DOHH2 (cell line): ENCODE measurements at regions not wholly inside any gene's neighbourhood (a gene's known extent, or its start where the extent isn't known, plus 50 kb on each side); places are given as distances from the start of the nearest gene placed in this dataset.

Experiments
- H3F3A ChIP-seq: fragments of 200-600 bp; sonication (generic), shearing (Covaris generic); 2 replicates; pipeline ENCODE4 v1.6.0; 2016; ENCODE audit warnings: antibody characterized with exemption, mild to moderate bottlenecking; ENCODE audit not compliant: control insufficient read depth, insufficient read depth
- H3K27ac ChIP-seq: fragments of 200-600 bp; sonication (generic); 2 replicates; pipeline ENCODE4 v1.5.1; 2014; ENCODE audit warnings: low read depth, mild to moderate bottlenecking, low read length, moderate library complexity
- H3K27me3 ChIP-seq: fragments of 200-600 bp; sonication (generic); 2 replicates; pipeline ENCODE4 v1.6.1; 2014; ENCODE audit warnings: mild to moderate bottlenecking, low read length, mixed read lengths; ENCODE audit not compliant: control insufficient read depth
- H3K36me3 ChIP-seq: fragments of 200-600 bp; sonication (generic); 2 replicates; pipeline ENCODE4 v1.6.1; 2014; ENCODE audit warnings: mild to moderate bottlenecking, low read length, moderate library complexity, mixed read lengths; ENCODE audit not compliant: control insufficient read depth
- H3K4me1 ChIP-seq: fragments of 200-600 bp; sonication (generic); 2 replicates; pipeline ENCODE4 v1.6.1; 2014; ENCODE audit warnings: mild to moderate bottlenecking, low read length, mixed read lengths; ENCODE audit not compliant: control insufficient read depth
- H3K4me2 ChIP-seq: fragments of 200-600 bp; sonication (generic); 2 replicates; pipeline ENCODE4 v1.6.0; 2014; ENCODE audit warnings: mild to moderate bottlenecking, low read length, moderate library complexity
- H3K4me3 ChIP-seq: fragments of 200-600 bp; sonication (generic); 2 replicates; pipeline ENCODE4 v1.5.1; 2014; ENCODE audit warnings: mild to moderate bottlenecking, low read length, mixed read lengths
- H3K79me2 ChIP-seq: fragments of 200-600 bp; sonication (generic); 2 replicates; pipeline ENCODE4 v1.6.1; 2014; ENCODE audit warnings: mild to moderate bottlenecking, low read length, mixed read lengths; ENCODE audit not compliant: control insufficient read depth
- H3K9me2 ChIP-seq: fragments of 200-600 bp; sonication (generic); replicated peaks from 2 replicates; pipeline ENCODE4 v1.6.1; 2014; ENCODE audit warnings: mild to moderate bottlenecking, low read length, mixed read lengths; ENCODE audit not compliant: control insufficient read depth
- H3K9me3 ChIP-seq: fragments of 200-600 bp; sonication (generic); 2 replicates; pipeline ENCODE4 v1.6.1; 2014; ENCODE audit warnings: antibody characterized with exemption, low read length, mixed read lengths; ENCODE audit not compliant: control insufficient read depth, insufficient read depth
- H4K20me1 ChIP-seq: fragments of 200-600 bp; sonication (generic); 2 replicates; pipeline ENCODE4 v1.6.0; 2014; ENCODE audit warnings: low read depth, mild to moderate bottlenecking, antibody characterized with exemption, low read length, moderate library complexity; ENCODE audit not compliant: control insufficient read depth, insufficient read depth
- CTCF ChIP-seq: fragments of 200-600 bp; sonication (generic); IDR thresholded peaks from one replicate; pipeline ENCODE4 v1.5.1; 2014; ENCODE audit warnings: antibody characterized with exemption, mild to moderate bottlenecking, low read depth, low read length; ENCODE audit not compliant: poor library complexity, severe bottlenecking
- EZH2phosphoT487 ChIP-seq: fragments of 200-600 bp; sonication (generic); IDR thresholded peaks from 2 replicates; pipeline ENCODE4 v1.6.1; 2017; ENCODE audit warnings: borderline replicate concordance, mild to moderate bottlenecking, antibody characterized with exemption, low read length, moderate library complexity, mixed read lengths

DNA sequence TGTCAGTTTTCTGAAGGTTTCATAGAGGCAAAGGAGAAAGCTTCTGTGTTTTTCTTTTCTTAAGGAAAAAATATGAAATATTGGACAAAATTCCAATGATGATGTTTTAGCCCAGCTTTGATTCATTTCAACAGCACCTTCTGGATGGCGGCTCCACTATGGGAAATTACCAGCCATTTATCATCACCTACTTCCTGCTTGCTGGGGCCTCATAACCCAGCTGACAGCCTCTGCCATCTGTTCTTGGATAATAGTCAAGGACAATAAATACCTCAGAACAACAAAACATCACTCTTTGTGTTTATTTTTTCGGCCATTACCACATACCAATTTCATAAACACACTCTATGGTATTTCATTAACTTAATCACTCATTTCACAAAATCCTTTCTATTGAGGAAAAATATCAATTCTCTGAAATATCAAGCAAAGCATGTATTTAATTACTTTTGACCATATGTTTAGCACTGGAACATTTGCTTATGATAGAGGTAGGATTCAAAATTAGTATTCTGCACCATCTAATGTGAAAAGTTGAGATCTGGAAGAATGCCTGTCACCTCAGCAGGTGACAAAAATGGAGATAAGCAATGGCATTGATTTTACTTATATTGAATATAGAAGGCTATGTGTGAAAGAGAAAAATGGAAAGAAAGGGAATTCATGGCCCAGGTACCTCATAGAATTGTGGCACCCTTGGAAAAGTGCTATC is 629.7 kb downstream of the LIG4 start:
- Histone ChIP-seq H3K4me1 (no peaks in the 10 kb centered on the region), H3K4me3 (no peak overlapping the region), H3K9me3 (no peaks in the 10 kb centered on the region; the same call in 1 of the 2 replicates), H3K27ac (no peak overlapping the region), H3K9me2 (no peaks in the 10 kb centered on the region), H3K27me3 (no peaks in the 10 kb centered on the region), H3K4me2 (no peak overlapping the region), H3F3A (no peaks in the 10 kb centered on the region), H3K36me3 (no peaks in the 10 kb centered on the region), H4K20me1 (no peaks in the 10 kb centered on the region), H3K79me2 (no peaks in the 10 kb centered on the region)
- TF ChIP-seq CTCF (no peak), EZH2phosphoT487 (no peak)

DNA sequence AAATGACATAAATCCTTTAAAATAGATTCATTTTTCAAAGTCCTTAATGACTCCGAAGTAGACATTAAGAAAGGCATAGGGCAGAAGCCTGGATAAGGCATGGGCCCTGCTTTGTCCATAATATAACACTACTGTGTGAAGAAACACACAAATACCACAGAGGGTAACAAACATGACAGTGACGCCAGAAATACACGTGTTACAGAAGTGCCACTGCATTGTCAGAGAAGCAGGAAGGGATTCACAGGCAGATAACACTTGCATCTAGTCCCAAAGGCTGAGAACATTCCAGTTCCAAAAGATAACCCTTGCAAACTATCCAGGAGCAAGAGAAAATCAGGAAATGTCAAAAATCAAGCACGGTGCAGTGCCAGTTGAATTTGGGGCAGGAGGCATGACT is 633.2 kb downstream of the LIG4 start:
- H3F3A ChIP-seq: no peaks in the 10 kb centered on the region
- no peaks in the 10 kb centered on the region for H3K27me3 ChIP-seq
- H3K9me3 ChIP-seq: no peaks in the 10 kb centered on the region
- no peaks in the 10 kb centered on the region for H3K36me3 ChIP-seq
- H3K4me2 ChIP-seq: no peak overlapping the region
- H3K79me2 ChIP-seq: no peaks in the 10 kb centered on the region
- H4K20me1 ChIP-seq: no peaks in the 10 kb centered on the region
- H3K27ac ChIP-seq: no peak overlapping the region
- H3K4me1 ChIP-seq: no peaks in the 10 kb centered on the region
- TF ChIP-seq EZH2phosphoT487: no peak
- no peak for TF ChIP-seq CTCF
- H3K9me2 ChIP-seq: no peaks in the 10 kb centered on the region
- no peak overlapping the region for H3K4me3 ChIP-seq

GRCh38 chr13:107580741-107581412 is 634.5 kb downstream of the LIG4 start:
- no peak for TF ChIP-seq EZH2phosphoT487
- H3K9me2 ChIP-seq: no peaks in the 10 kb centered on the region
- H3F3A ChIP-seq: no peaks in the 10 kb centered on the region
- no peaks in the 10 kb centered on the region for H3K36me3 ChIP-seq
- H3K9me3 ChIP-seq: no peaks in the 10 kb centered on the region
- no peaks in the 10 kb centered on the region for H3K79me2 ChIP-seq
- no peaks in the 10 kb centered on the region for H4K20me1 ChIP-seq
- no peak overlapping the region for H3K4me3 ChIP-seq
- H3K27ac ChIP-seq: no peak overlapping the region
- no peak overlapping the region for H3K4me2 ChIP-seq
- no peaks in the 10 kb centered on the region for H3K4me1 ChIP-seq
- no peaks in the 10 kb centered on the region for H3K27me3 ChIP-seq

DNA sequence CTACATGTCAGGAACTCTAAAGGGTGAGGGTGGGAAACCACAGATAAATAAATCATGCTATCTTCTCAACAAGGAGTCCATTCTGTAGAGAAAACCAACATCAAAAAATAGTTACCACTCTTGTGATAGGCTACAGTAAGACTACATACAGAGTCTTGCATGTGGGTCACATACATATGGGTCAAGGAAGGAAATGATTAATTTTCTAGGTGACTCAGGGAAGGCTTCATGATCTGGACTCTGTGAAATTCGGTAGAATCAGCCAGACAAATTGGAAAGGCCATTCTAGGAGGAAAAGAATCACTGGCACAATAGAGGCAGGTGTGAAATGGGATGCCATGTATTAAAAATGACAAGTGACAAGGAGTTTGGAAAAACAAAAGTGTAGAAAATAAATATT is 638.9 kb downstream of the LIG4 start:
- Histone ChIP-seq H3K4me3 (no peak overlapping the region), H3K27ac (no peak overlapping the region), H3K27me3 (no peaks in the 10 kb centered on the region), H4K20me1 (no peaks in the 10 kb centered on the region), H3K9me2 (no peaks in the 10 kb centered on the region), H3K79me2 (no peaks in the 10 kb centered on the region), H3K36me3 (no peaks in the 10 kb centered on the region), H3K9me3 (no peaks in the 10 kb centered on the region), H3F3A (no peaks in the 10 kb centered on the region), H3K4me1 (no peaks in the 10 kb centered on the region), H3K4me2 (no peak overlapping the region)
- TF ChIP-seq EZH2phosphoT487: no peak
- TF ChIP-seq CTCF: no peak
